ENCODE measurements at regions not wholly inside any gene's neighbourhood (a gene's known extent, or its start where the extent isn't known, plus 50 kb on each side); places are given as distances from the start of the nearest gene placed in this dataset.

DNA sequence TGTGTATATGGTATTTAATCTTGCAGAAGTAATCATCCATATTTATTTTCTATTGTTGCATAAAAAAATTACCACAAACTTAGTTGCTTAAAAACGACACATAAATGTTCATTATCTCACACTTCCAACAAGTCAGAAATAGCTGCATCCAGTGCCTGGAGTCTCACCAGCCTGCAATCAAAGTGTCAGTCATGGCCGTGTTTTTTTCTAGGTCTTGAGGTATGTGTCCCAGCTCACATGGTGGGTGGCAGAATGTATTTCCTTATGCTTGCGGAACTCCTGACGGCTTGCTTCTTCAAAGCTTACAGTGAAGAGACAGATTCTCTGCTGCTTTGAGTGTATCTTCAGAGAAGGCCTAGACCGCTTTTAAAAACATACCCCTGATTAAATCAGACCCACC lies 670.2 kb upstream of the LMO3 start:
- no peak for DNase-seq (ENCODE audit: low read depth in 2 of 3, low spot score in 2 of 3)

DNA sequence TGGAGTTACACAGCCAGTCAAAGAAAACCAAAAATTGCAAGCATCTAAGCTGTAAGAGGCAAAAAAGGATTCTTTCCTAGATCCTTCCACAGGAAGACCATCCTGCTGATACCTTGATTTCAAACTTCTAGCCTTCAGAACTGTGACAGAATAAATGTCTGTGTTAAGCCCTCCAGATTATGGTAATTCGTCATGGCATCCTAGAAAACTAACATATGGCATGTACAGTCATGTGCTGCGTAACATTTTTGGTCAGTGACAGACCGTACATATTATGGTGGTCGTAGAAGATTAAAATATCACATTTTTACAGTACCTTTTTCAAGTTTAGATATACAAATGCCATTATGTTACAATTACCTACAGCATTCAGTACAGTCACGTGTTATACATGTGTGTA lies 660.9 kb upstream of the LMO3 start:
- no peak for DNase-seq (ENCODE audit: low read depth in 2 of 3, low spot score in 2 of 3)

DNA sequence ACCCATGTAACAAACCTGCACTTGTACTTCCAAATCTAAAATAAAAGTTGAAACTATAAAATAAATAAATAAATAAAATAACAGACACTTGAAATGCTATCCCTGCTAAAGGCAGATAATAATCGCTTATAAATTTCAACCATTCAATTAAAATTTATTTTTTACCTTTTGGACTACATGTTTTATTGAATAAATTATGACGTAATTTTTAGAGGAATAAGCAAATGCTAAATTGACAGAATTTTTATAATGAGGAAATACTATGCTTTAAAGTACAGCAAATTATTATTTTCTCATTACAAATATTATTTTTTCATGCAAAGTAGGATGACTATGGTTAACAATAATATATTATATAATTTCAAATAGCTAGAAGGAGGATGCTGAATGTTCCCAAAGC lies 658.6 kb upstream of the LMO3 start:
- no peak for DNase-seq (ENCODE audit: low read depth in 2 of 3, low spot score in 2 of 3)

GRCh38 chr12:17239874-17240273 lies 633.9 kb upstream of the LMO3 start:
- DNase-seq (ENCODE audit: low read depth in 2 of 3, low spot score in 2 of 3): no peak

DNA sequence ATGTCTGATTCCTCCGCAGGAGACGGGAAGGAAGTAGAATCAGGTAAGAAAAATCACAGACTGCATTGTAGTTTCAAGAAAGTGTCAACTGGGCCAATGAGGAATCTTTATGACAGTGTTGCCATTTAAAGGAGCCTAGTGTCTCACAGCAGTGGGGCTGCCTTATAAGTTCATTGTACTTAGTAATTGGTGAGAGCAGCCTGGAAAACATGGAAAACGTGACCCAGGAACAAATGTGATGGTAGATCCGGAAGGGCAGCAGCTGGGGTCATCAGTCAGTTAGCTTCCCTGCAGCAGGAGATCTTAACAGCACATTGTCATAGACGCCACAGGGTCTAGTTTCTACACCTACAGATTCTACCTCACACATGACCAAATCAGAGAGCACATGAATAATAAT lies 630.0 kb upstream of the LMO3 start:
- no peak for DNase-seq (ENCODE audit: low read depth in 2 of 3, low spot score in 2 of 3)

DNA sequence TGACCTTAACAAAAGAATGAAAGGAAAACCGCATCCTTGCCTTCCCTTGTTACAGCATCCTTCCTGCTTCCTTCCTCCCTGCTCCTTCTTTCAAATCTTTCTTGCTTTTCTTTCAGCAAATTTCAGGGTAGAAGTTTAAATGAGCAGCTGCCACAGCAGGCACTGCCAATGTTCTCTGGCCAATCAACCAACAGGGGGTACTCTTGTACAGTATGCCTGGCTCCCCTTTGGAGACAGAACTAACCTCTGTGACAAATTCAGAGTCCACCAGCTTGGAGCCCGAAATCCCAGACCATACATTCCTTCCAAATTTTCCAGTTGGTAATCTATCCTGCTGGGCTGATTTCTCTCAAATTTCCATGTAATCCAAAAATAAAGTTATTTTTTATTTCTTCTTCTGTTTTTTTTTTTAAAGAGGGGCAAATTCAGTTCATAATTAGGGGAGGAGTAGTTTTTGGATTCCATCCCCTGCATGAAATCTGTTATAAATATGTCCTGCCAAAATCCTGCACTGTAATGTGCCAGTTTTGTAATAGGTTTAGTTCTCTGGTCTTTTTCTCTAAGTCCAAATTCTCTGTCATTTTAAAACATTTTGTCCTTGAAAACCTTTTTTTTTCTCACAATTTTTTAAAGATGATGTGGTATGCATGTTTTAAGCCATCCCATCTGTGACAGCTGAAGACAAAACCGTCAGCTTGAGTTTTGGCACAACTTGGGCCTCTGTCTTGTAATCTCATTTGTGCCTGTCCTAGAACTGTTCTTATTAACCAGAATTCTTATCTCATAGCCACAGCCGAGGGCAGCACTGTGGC lies 610.0 kb upstream of the LMO3 start:
- DNase-seq (ENCODE audit: low read depth in 2 of 3, low spot score in 2 of 3): no peak

DNA sequence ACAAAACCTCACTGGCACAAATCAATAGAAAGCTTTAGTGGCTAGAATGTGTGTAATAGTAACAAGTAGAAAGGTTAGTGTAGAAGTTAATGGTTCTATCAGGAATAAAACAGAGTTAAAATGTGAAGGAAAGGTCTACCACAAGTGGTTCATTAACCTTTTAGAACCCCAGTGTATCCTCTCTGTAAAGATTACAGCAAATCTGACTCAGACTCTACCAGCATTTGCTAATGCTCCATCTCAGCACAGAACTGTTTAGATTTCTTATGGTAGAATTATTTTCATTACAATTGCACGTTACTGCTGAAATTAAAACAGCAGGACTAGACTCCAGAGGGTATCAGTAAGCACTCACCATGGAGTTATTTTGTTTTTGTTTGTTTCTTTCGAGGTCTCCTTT lies 609.0 kb upstream of the LMO3 start:
- no peak for DNase-seq (ENCODE audit: low read depth in 2 of 3, low spot score in 2 of 3)

- no peak for DNase-seq (ENCODE audit: low read depth in 2 of 3, low spot score in 2 of 3)
Observed at GRCh38 chr12:17206553-17206952, 600.6 kb upstream of the LMO3 start.

DNA sequence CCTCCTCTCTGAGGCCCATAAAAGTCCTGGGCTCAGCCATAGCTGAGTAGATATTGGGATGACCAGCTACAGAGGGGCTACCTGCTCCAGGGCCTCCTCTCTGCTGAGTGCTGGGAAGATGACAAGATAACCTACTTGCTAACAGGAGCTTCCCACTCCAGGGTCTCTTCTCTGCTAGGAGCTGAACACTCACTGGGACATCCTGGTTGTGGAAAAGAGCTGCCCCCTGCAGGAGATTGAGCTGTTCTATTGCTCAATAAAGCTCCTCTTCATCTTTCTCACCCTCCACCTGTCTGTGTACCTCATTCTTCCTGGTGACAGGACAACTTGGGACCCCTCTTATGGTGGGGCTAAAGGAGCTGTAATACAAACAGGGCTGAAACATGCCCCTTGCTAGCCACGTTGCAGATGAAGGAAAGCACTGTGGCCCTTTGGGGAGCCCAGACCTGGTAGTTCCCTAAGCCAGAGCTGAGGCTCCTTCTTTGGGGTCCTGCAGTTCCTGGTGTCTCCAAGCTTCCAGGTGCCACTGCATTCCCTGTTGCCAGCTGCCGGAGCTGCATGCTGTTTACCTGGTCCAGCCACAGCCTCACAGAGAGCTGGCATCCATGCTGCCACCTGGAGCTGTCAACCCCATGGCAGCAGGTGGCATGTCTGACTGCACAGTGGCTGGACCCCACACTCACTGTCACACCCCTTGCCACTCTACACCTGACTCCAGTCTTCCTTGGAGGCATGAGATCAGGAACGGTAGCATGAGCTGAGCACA lies 598.5 kb upstream of the LMO3 start:
- no peak for DNase-seq (ENCODE audit: low read depth in 2 of 3, low spot score in 2 of 3)

GRCh38 chr12:17203497-17203896 lies 597.5 kb upstream of the LMO3 start:
- DNase-seq (ENCODE audit: low read depth in 2 of 3, low spot score in 2 of 3): no peak

DNA sequence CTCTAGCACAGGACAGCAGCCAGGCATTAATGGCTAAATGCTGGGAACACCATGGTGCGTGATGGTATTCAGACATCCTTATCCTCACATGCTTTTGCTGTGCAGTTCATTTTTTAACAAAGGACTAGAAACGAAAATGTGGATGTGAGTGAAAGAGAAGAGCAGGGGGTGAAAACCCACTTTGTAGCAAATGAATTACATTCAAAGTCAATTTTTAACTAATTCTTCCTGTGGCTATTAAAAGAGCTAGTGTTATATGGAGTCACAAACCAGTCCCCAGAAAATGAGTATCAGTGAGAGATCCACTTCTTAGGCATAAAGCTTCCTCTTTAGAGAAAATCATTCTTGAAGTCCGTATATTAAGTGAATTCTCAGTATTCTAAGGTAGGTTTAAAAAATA lies 592.0 kb upstream of the LMO3 start:
- DNase-seq (ENCODE audit: low read depth in 2 of 3, low spot score in 2 of 3): no peak

DNA sequence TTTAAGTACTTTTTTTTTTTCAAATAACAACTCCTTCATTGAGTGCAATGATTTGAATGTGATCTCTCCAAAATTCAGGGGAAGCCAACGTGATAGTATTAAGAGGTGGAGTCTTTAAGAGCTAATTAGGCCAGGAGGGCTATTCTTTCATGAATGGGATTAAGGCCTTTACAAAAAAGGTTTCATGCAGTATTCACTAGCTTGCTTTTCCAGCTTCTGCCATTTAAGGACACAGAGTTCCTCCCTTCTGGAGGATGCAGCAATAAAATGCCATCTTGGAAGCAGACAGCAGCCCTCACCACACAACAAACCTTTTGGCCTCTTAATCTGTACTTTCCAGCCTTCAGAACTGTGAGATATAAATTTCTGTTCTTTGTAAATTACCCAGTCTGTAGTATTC lies 586.8 kb upstream of the LMO3 start:
- DNase-seq (ENCODE audit: low read depth in 2 of 3, low spot score in 2 of 3): no peak

GRCh38 chr12:17169726-17170471 lies 563.9 kb upstream of the LMO3 start:
- no peak for DNase-seq (ENCODE audit: low read depth in 2 of 3, low spot score in 2 of 3)

- no peak for DNase-seq (ENCODE audit: low read depth in 2 of 3, low spot score in 2 of 3)
Observed at GRCh38 chr12:17159506-17160300, 553.7 kb upstream of the LMO3 start.

- no peak for DNase-seq (ENCODE audit: low read depth in 2 of 3, low spot score in 2 of 3)
Observed at GRCh38 chr12:17158201-17158600, 552.2 kb upstream of the LMO3 start.

GRCh38 chr12:17151917-17152316 lies 546.0 kb upstream of the LMO3 start:
- no peak for DNase-seq (ENCODE audit: low read depth in 2 of 3, low spot score in 2 of 3)

DNA sequence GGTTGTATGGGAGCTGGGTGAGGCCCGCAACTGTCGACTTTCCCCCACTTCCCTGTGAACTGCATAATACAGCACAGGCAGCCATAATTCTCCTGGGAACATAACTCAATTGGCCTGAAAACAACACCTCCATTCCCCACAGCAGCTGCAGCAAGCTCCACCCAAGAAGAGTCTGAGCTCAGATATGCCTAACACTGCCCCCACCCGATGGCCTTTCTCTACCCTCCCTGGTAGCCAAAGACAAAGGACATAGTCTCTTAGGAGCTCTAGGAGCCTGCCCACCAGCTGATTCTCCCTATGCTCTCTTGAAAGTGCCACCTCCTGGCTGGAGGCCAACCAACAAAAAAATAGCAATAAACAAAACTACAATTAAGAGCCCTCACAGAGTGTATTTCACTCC lies 542.7 kb upstream of the LMO3 start:
- no peak for DNase-seq (ENCODE audit: low read depth in 2 of 3, low spot score in 2 of 3)

DNA sequence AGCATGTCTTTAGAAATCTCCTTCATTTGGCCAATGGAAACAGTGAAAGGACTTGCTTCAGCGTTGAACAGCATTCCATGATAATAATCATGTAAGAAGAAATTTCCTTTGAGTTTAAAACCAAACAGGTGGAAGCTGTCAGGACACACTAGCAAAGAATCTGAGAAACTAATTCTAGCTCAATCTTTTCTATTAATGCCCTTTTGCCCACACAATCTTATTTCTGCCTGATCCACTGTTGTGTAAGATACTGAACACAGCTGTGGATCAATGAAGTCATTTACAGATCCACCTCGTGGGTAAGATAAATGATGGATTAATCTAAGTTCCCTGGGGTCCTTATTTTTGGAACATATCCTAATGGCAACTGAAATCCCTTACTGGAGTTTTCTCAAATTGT lies 536.9 kb upstream of the LMO3 start:
- DNase-seq (ENCODE audit: low read depth in 2 of 3, low spot score in 2 of 3): no peak

- DNase-seq (ENCODE audit: low read depth in 2 of 3, low spot score in 2 of 3): no peak
Observed at GRCh38 chr12:17139931-17140330, 534.0 kb upstream of the LMO3 start.

GRCh38 chr12:17137396-17137795 lies 531.4 kb upstream of the LMO3 start:
- DNase-seq (ENCODE audit: low read depth in 2 of 3, low spot score in 2 of 3): no peak

DNA sequence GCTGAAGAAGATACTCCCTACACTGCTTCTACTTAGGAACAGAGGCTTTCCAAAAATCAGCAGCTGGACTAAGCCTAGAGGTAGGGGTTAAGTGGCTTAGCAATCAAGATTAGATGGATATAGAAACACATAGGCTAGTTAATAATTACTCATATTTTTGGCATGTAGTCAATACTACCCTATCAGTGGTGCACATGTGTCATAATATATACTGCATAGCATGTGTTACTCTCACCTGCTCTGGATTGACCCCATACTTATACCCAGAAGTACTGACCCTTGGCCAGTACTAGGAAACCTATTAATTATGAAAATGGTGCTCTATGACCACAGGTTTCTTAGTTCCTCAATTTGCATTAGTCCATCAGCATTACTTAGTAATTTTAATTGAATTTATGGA lies 528.4 kb upstream of the LMO3 start:
- no peak for DNase-seq (ENCODE audit: low read depth in 2 of 3, low spot score in 2 of 3)
